ENCODE measurements at regions not wholly inside any gene's neighbourhood (a gene's known extent, or its start where the extent isn't known, plus 50 kb on each side); places are given as distances from the start of the nearest gene placed in this dataset.

DNA sequence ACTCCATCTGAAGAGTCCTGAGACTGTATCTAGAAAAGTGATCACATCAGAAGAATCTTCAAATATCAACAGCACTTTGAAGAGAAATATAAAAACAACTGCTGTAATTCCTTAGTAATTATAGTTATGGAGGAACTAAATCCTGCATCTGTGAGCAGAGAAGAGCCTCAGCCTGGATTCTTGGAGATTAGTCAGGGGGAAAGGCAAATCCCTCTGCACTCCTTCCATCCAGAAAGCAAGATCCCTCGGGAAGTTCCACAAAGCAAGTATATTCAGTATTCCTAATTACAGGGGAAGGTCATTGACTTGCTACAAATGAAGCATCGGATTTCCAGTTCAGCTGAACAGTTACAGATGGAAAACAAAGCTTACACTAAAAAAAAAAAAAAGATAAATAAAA, 256.6 kb upstream of the IPO5 start:
- H3K27me3 ChIP-seq (replicated peaks in 1 of 2; ENCODE audit: control insufficient read depth in 2 of 2, extremely low read depth in 1 of 2, insufficient read depth in 2 of 2, low read length in 1 of 2) = peaks cover 0 to 5% of the 10 kb centered on the region in 2 experiments
- no peaks in the 10 kb centered on the region for H3K36me3 ChIP-seq (ENCODE audit: control insufficient read depth in 2 of 2, extremely low read depth in 1 of 2, insufficient read depth in 1 of 2, low read length in 1 of 2)
- H3K4me1 Mint-ChIP-seq = no peaks in the 10 kb centered on the region
- ATAC-seq (replicated peaks in 1 of 4) (no peak), DNase-seq (no peak)
- no peaks in the 10 kb centered on the region for H3K36me3 Mint-ChIP-seq
- CTCF ChIA-PET = no interaction called here
- no peak overlapping the region for H3K27ac ChIP-seq (ENCODE audit: low read length)
- H3K4me3 Mint-ChIP-seq = no peak overlapping the region
- peaks cover 10 to 19% of the 10 kb centered on the region in 2 donors for H3K27me3 Mint-ChIP-seq
- H3K27ac Mint-ChIP-seq = no peak overlapping the region
- no peaks in the 10 kb centered on the region for H3K9me3 ChIP-seq
- no peak overlapping the region for H3K4me3 ChIP-seq (ENCODE audit: control insufficient read depth in 1 of 2, extremely low read depth in 1 of 2, low read length in 1 of 2)
- peaks cover 0 to 5% (median 0%) of the 10 kb centered on the region in 3 donors for H3K9me3 Mint-ChIP-seq
- H3K4me1 ChIP-seq (ENCODE audit: control insufficient read depth in 1 of 2, extremely low read depth in 1 of 2, insufficient read depth in 2 of 2, low read length in 2 of 2) = no peaks in the 10 kb centered on the region
- WGBS (ENCODE audit: insufficient coverage) = no CpG with 5 or more reads among the region's 2 CpGs
- POLR2A ChIA-PET = no interaction called here

DNA sequence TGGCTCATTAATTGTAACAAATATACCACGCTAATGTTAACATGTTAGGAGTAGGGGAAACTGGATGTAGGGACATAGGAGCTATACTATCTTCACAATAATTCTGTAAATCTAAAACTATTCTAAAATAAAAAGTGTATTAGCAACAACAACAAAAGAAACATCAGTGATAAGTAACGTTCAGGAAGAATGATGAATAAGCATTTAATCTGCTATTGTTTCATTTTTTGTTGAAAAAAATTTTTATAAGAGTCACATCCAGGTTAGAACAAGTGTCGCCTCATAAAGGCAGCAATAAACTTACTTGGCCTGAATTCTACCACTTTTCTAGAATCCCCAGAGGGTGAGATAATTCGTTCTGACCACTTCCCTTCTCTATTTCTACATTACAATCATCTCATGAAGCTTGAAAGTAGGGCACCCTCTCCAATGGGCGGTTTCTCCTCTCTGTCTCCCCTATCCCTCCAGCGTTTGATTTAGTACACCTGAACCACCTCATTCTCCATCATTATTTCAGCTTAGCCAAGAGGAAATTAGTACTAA, 253.1 kb upstream of the IPO5 start:
- WGBS (ENCODE audit: insufficient coverage) = 43% methylated on average over 2 of the region's 6 CpGs
- POLR2A ChIA-PET = no interaction called here

DNA sequence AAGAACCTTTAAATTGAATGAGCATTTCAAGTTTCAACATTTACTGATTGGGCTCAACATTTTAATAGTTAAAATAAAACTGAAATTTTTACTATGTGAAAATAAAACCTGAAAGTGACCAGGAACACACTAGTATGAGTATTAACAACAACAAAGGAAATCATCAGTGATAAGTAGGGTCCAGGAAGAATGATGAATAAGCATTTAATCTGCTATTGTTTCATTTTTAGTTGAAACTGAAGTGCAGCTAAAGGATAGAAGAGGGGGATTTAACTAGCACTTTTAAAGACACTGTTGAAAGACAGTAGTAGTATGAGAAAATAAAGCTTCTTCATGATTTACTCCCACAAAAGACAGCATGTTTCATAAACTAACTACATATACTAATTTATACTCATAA, 250.9 kb upstream of the IPO5 start:
- H3K36me3 Mint-ChIP-seq = no peaks in the 10 kb centered on the region
- H3K27ac Mint-ChIP-seq = no peak overlapping the region
- ChIA-PET CTCF (no interaction called here), POLR2A (no interaction called here)
- DNase-seq = no peak
- H3K36me3 ChIP-seq (ENCODE audit: control insufficient read depth in 2 of 2, extremely low read depth in 1 of 2, insufficient read depth in 1 of 2, low read length in 1 of 2) = no peaks in the 10 kb centered on the region
- H3K27me3 ChIP-seq (replicated peaks in 1 of 2; ENCODE audit: control insufficient read depth in 2 of 2, extremely low read depth in 1 of 2, insufficient read depth in 2 of 2, low read length in 1 of 2) = no peaks in the 10 kb centered on the region
- H3K9me3 Mint-ChIP-seq = no peaks in the 10 kb centered on the region
- H3K4me3 Mint-ChIP-seq = no peak overlapping the region
- no peak overlapping the region for H3K4me3 ChIP-seq (ENCODE audit: control insufficient read depth in 1 of 2, extremely low read depth in 1 of 2, low read length in 1 of 2)
- no peak overlapping the region for H3K27ac ChIP-seq (ENCODE audit: low read length)
- no peaks in the 10 kb centered on the region for H3K4me1 Mint-ChIP-seq
- H3K27me3 Mint-ChIP-seq = peaks cover 9% of the 10 kb centered on the region in 2 donors
- H3K9me3 ChIP-seq = no peaks in the 10 kb centered on the region
- ATAC-seq (replicated peaks in 1 of 4) = no peak
- no peaks in the 10 kb centered on the region for H3K4me1 ChIP-seq (ENCODE audit: control insufficient read depth in 1 of 2, extremely low read depth in 1 of 2, insufficient read depth in 2 of 2, low read length in 2 of 2)

More for the DNA sequence above, 253.1 kb upstream of the IPO5 start:
- Histone ChIP-seq H3K9me3 (no peaks in the 10 kb centered on the region), H3K27me3 (replicated peaks in 1 of 2; ENCODE audit: control insufficient read depth in 2 of 2, extremely low read depth in 1 of 2, insufficient read depth in 2 of 2, low read length in 1 of 2) (no peaks in the 10 kb centered on the region), H3K4me3 (ENCODE audit: control insufficient read depth in 1 of 2, extremely low read depth in 1 of 2, low read length in 1 of 2) (no peak overlapping the region), H3K27ac (ENCODE audit: low read length) (no peak overlapping the region), H3K36me3 (ENCODE audit: control insufficient read depth in 2 of 2, extremely low read depth in 1 of 2, insufficient read depth in 1 of 2, low read length in 1 of 2) (no peaks in the 10 kb centered on the region), H3K4me1 (ENCODE audit: control insufficient read depth in 1 of 2, extremely low read depth in 1 of 2, insufficient read depth in 2 of 2, low read length in 2 of 2) (no peaks in the 10 kb centered on the region)
- Mint-ChIP-seq H3K27me3 (peaks cover 13% of the 10 kb centered on the region in 2 donors), H3K4me1 (no peaks in the 10 kb centered on the region), H3K4me3 (no peak overlapping the region), H3K27ac (no peak overlapping the region), H3K9me3 (peaks cover 0 to 3% (median 0%) of the 10 kb centered on the region in 3 donors), H3K36me3 (no peaks in the 10 kb centered on the region)
- ATAC-seq (replicated peaks in 1 of 4) (no peak), DNase-seq (no peak)
- CTCF ChIA-PET = no interaction called here

DNA sequence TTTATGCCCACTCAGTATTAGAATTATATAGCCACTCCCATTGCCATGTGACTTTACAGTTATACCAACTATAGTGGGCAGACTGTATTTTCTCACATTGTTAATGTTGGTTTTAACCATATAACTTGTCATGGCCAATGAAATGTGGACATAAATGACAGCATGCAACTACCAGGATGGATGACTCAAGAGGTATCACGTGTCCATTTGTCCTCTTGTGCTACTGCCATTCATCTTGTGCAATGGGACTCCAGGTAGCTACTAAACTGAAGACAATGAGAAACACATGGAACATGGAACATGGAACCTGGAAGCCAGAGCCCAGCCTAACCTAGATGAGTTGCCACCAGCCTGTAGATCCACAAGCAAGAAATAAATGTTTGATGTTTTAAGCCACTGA, 242.7 kb upstream of the IPO5 start:
- H3K4me1 Mint-ChIP-seq = no peaks in the 10 kb centered on the region
- ChIA-PET POLR2A (no interaction called here), CTCF (no interaction called here)
- no peak for DNase-seq
- Histone ChIP-seq H3K9me3 (no peaks in the 10 kb centered on the region), H3K27ac (ENCODE audit: low read length) (no peak overlapping the region), H3K4me3 (ENCODE audit: control insufficient read depth in 1 of 2, extremely low read depth in 1 of 2, low read length in 1 of 2) (no peak overlapping the region), H3K36me3 (ENCODE audit: control insufficient read depth in 2 of 2, extremely low read depth in 1 of 2, insufficient read depth in 1 of 2, low read length in 1 of 2) (no peaks in the 10 kb centered on the region), H3K4me1 (ENCODE audit: control insufficient read depth in 1 of 2, extremely low read depth in 1 of 2, insufficient read depth in 2 of 2, low read length in 2 of 2) (no peaks in the 10 kb centered on the region), H3K27me3 (replicated peaks in 1 of 2; ENCODE audit: control insufficient read depth in 2 of 2, extremely low read depth in 1 of 2, insufficient read depth in 2 of 2, low read length in 1 of 2) (no peaks in the 10 kb centered on the region)
- no peak overlapping the region for H3K27ac Mint-ChIP-seq
- WGBS (ENCODE audit: insufficient coverage) = 25% methylated on average over 1 of the region's 1 CpG
- H3K36me3 Mint-ChIP-seq = no peaks in the 10 kb centered on the region
- H3K4me3 Mint-ChIP-seq = no peak overlapping the region
- no peak for ATAC-seq (replicated peaks in 1 of 4)
- peaks cover 3 to 4% of the 10 kb centered on the region in 2 donors for H3K27me3 Mint-ChIP-seq
- peaks cover 0 to 15% (median 11%) of the 10 kb centered on the region in 3 donors for H3K9me3 Mint-ChIP-seq

DNA sequence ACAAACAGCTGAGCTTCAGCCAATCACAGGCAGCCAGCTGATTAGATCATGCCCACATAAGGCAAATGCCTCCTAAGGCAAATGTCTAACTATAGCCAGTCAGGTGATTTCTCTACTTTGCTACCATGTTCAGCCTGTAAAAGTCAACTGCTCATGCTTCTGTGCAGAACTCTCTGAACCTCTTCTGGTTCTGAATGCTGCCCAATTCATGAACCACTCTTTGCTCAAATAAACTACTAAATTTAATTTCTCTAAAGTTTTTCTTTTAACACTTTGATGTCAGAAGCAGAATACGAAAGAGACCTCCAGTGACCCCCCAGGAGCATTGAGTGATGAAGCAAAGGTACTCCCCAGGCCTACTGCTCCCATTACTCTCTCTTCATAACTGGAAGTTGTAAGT, 240.7 kb upstream of the IPO5 start:
- no peak for DNase-seq
- H3K27me3 Mint-ChIP-seq = peaks cover 0 to 3% of the 10 kb centered on the region in 2 donors

DNA sequence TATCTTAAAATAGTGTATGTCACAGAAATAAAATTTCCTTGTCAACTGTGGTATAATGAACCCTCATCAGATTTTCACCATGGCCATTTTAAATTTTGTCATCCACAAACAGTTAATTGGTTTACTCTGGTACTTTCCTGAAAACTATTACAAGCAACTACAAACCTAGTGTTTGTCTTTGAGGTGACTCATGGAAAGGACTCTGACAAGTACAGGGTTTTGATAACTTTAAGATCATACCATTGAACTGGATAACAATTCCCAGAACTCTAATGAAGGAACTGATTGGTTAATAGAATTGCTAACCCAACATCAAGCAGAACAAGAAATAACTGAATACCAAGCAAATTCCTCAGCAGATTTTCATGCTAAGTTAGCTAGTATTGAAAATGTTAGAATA, 237.7 kb upstream of the IPO5 start:
- Histone ChIP-seq H3K36me3 (ENCODE audit: control insufficient read depth in 2 of 2, extremely low read depth in 1 of 2, insufficient read depth in 1 of 2, low read length in 1 of 2) (no peaks in the 10 kb centered on the region), H3K9me3 (no peaks in the 10 kb centered on the region), H3K27me3 (replicated peaks in 1 of 2; ENCODE audit: control insufficient read depth in 2 of 2, extremely low read depth in 1 of 2, insufficient read depth in 2 of 2, low read length in 1 of 2) (no peaks in the 10 kb centered on the region), H3K27ac (ENCODE audit: low read length) (no peak overlapping the region), H3K4me3 (ENCODE audit: control insufficient read depth in 1 of 2, extremely low read depth in 1 of 2, low read length in 1 of 2) (no peak overlapping the region), H3K4me1 (ENCODE audit: control insufficient read depth in 1 of 2, extremely low read depth in 1 of 2, insufficient read depth in 2 of 2, low read length in 2 of 2) (no peaks in the 10 kb centered on the region)
- Mint-ChIP-seq H3K4me3 (no peak overlapping the region), H3K4me1 (no peaks in the 10 kb centered on the region), H3K27me3 (peaks cover 4 to 7% of the 10 kb centered on the region in 2 donors), H3K27ac (no peak overlapping the region), H3K9me3 (peaks cover 0 to 15% (median 11%) of the 10 kb centered on the region in 3 donors), H3K36me3 (no peaks in the 10 kb centered on the region)
- ATAC-seq (replicated peaks in 1 of 4) (no peak), DNase-seq (no peak)
- POLR2A ChIA-PET = no interaction called here
- CTCF ChIA-PET = no interaction called here

More for the DNA sequence above, 240.7 kb upstream of the IPO5 start:
- Histone ChIP-seq H3K4me3 (ENCODE audit: control insufficient read depth in 1 of 2, extremely low read depth in 1 of 2, low read length in 1 of 2) (no peak overlapping the region), H3K9me3 (no peaks in the 10 kb centered on the region), H3K36me3 (ENCODE audit: control insufficient read depth in 2 of 2, extremely low read depth in 1 of 2, insufficient read depth in 1 of 2, low read length in 1 of 2) (no peaks in the 10 kb centered on the region), H3K4me1 (ENCODE audit: control insufficient read depth in 1 of 2, extremely low read depth in 1 of 2, insufficient read depth in 2 of 2, low read length in 2 of 2) (no peaks in the 10 kb centered on the region), H3K27me3 (replicated peaks in 1 of 2; ENCODE audit: control insufficient read depth in 2 of 2, extremely low read depth in 1 of 2, insufficient read depth in 2 of 2, low read length in 1 of 2) (no peaks in the 10 kb centered on the region), H3K27ac (ENCODE audit: low read length) (no peak overlapping the region)
- ChIA-PET CTCF (no interaction called here), POLR2A (no interaction called here)
- Mint-ChIP-seq H3K4me3 (no peak overlapping the region), H3K27ac (no peak overlapping the region), H3K36me3 (no peaks in the 10 kb centered on the region), H3K9me3 (peaks cover 0 to 15% (median 11%) of the 10 kb centered on the region in 3 donors), H3K4me1 (no peaks in the 10 kb centered on the region)
- no peak for ATAC-seq (replicated peaks in 1 of 4)
- WGBS (ENCODE audit: insufficient coverage) = no CpG with 5 or more reads among the region's 1 CpG

DNA sequence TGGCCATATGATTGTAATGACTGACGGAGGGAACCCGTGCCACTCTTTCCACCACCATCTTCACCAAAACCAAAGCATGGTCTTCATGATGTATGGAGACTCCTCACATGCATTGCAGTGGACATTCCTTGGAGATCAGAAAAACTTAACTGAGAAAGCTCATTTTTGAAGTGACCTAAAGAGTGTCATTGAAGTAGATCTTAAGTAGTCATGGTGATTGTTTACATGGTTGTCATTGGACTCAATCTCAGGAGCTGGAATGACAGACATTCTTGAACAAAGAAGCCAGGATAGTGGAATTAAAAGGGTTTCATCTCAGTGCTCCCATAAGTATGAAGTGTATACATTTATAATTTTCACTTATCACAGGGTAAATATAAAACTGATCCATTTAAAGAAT, 236.7 kb upstream of the IPO5 start:
- H3K27me3 Mint-ChIP-seq = peaks cover 5 to 9% of the 10 kb centered on the region in 2 donors
- no peaks in the 10 kb centered on the region for H3K4me1 Mint-ChIP-seq
- DNase-seq = no peak
- no peaks in the 10 kb centered on the region for H3K36me3 ChIP-seq (ENCODE audit: control insufficient read depth in 2 of 2, extremely low read depth in 1 of 2, insufficient read depth in 1 of 2, low read length in 1 of 2)
- no peaks in the 10 kb centered on the region for H3K9me3 ChIP-seq
- H3K36me3 Mint-ChIP-seq = no peaks in the 10 kb centered on the region
- no peak for ATAC-seq (replicated peaks in 1 of 4)
- no peak overlapping the region for H3K27ac Mint-ChIP-seq
- CTCF ChIA-PET = no interaction called here
- no peaks in the 10 kb centered on the region for H3K4me1 ChIP-seq (ENCODE audit: control insufficient read depth in 1 of 2, extremely low read depth in 1 of 2, insufficient read depth in 2 of 2, low read length in 2 of 2)
- H3K4me3 Mint-ChIP-seq = no peak overlapping the region
- H3K9me3 Mint-ChIP-seq = peaks cover 0 to 15% (median 11%) of the 10 kb centered on the region in 3 donors
- H3K27me3 ChIP-seq (replicated peaks in 1 of 2; ENCODE audit: control insufficient read depth in 2 of 2, extremely low read depth in 1 of 2, insufficient read depth in 2 of 2, low read length in 1 of 2) = no peaks in the 10 kb centered on the region
- no CpG with 5 or more reads among the region's 2 CpGs for WGBS (ENCODE audit: insufficient coverage)
- POLR2A ChIA-PET = no interaction called here
- H3K27ac ChIP-seq (ENCODE audit: low read length) = no peak overlapping the region
- H3K4me3 ChIP-seq (ENCODE audit: control insufficient read depth in 1 of 2, extremely low read depth in 1 of 2, low read length in 1 of 2) = no peak overlapping the region
